ENCODE measurements at regions not wholly inside any gene's neighbourhood (a gene's known extent, or its start where the extent isn't known, plus 50 kb on each side); places are given as distances from the start of the nearest gene placed in this dataset.

- Histone ChIP-seq H3K79me2 (ENCODE audit: control insufficient read depth, insufficient read depth, low read length) (no peaks in the 10 kb centered on the region), H3K27ac (ENCODE audit: insufficient read depth, low read length) (no peak overlapping the region), H3K9ac (ENCODE audit: insufficient read depth, low read length) (no peak overlapping the region), H3K4me3 (replicated peaks in 1 of 4; ENCODE audit: control extremely low read depth in 1 of 4, insufficient read depth in 1 of 4, low read depth in 3 of 4, low read length in 4 of 4) (no peak overlapping the region), H3K4me1 (ENCODE audit: control insufficient read depth, extremely low read depth, insufficient read depth, low read length) (no peaks in the 10 kb centered on the region), H3K27me3 (ENCODE audit: control insufficient read depth, insufficient read depth, low read length) (no peaks in the 10 kb centered on the region), H3K9me3 (ENCODE audit: control insufficient read depth, insufficient read depth, low read depth, low read length) (no peaks in the 10 kb centered on the region), H3K36me3 (ENCODE audit: control insufficient read depth, insufficient read depth, low read length) (no peaks in the 10 kb centered on the region), H2AFZ (ENCODE audit: low read length) (no peak overlapping the region), H3K4me2 (ENCODE audit: extremely low read depth, insufficient read depth, low read length) (no peak overlapping the region), H4K20me1 (ENCODE audit: control insufficient read depth, extremely low read depth, insufficient read depth, low read length) (no peaks in the 10 kb centered on the region)
- TF ChIP-seq CTCF (conservative IDR thresholded peaks at IDR 0.05 in 1 of 2, IDR thresholded peaks at IDR 0.05 in 1 of 2; ENCODE audit: low read depth in 1 of 2, low read length in 2 of 2) (no peak), EZH2 (IDR thresholded peaks at IDR 0.05; ENCODE audit: low read length, missing control alignments) (no peak)
- no peak for DNase-seq (ENCODE audit: low read depth in 2 of 2)
Measured at GRCh38 chr1:37338658-37339057, 135.7 kb upstream of the ZC3H12A start.

GRCh38 chr1:37342736-37343135 is 131.6 kb upstream of the ZC3H12A start:
- Histone ChIP-seq H3K36me3 (ENCODE audit: control insufficient read depth, insufficient read depth, low read length) (no peaks in the 10 kb centered on the region), H4K20me1 (ENCODE audit: control insufficient read depth, extremely low read depth, insufficient read depth, low read length) (no peaks in the 10 kb centered on the region), H3K27me3 (ENCODE audit: control insufficient read depth, insufficient read depth, low read length) (no peaks in the 10 kb centered on the region), H2AFZ (ENCODE audit: low read length) (no peak overlapping the region), H3K9me3 (ENCODE audit: control insufficient read depth, insufficient read depth, low read depth, low read length) (no peaks in the 10 kb centered on the region), H3K9ac (ENCODE audit: insufficient read depth, low read length) (no peak overlapping the region), H3K4me1 (ENCODE audit: control insufficient read depth, extremely low read depth, insufficient read depth, low read length) (no peaks in the 10 kb centered on the region), H3K4me3 (replicated peaks in 1 of 4; ENCODE audit: control extremely low read depth in 1 of 4, insufficient read depth in 1 of 4, low read depth in 3 of 4, low read length in 4 of 4) (no peak overlapping the region), H3K4me2 (ENCODE audit: extremely low read depth, insufficient read depth, low read length) (no peak overlapping the region), H3K79me2 (ENCODE audit: control insufficient read depth, insufficient read depth, low read length) (no peaks in the 10 kb centered on the region), H3K27ac (ENCODE audit: insufficient read depth, low read length) (no peak overlapping the region)
- TF ChIP-seq CTCF (conservative IDR thresholded peaks at IDR 0.05 in 1 of 2, IDR thresholded peaks at IDR 0.05 in 1 of 2; ENCODE audit: low read depth in 1 of 2, low read length in 2 of 2) (no peak), EZH2 (IDR thresholded peaks at IDR 0.05; ENCODE audit: low read length, missing control alignments) (no peak)
- no peak for DNase-seq (ENCODE audit: low read depth in 2 of 2)

DNA sequence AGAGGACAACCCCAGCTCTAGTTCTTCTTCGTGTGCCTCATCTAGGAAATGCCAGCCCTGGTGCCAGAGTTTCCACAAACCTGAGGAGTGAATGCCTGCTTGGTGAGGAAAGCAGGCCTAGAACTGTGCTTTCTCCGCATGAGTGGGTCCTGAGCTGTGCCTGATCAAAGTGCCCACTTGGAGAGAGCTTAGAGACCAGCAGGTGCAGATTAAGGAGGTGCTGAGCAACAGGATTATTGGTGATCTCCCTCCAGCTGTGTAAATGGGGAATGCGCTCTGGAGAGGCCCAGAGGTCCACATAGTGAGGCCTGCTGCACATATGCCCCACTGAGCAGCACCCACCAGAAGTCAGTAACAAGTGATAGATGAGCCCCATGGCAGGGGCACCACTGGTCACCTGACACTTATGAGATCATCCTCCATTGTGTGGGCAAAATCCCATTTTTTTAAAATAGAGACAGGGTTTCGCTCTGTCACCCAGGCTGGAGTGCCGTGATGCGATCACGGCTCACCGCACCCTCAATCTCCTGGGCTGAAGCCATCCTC is 127.2 kb upstream of the ZC3H12A start:
- Histone ChIP-seq H3K27ac (ENCODE audit: insufficient read depth, low read length) (no peak overlapping the region), H3K79me2 (ENCODE audit: control insufficient read depth, insufficient read depth, low read length) (no peaks in the 10 kb centered on the region), H2AFZ (ENCODE audit: low read length) (no peak overlapping the region), H3K9me3 (ENCODE audit: control insufficient read depth, insufficient read depth, low read depth, low read length) (no peaks in the 10 kb centered on the region), H4K20me1 (ENCODE audit: control insufficient read depth, extremely low read depth, insufficient read depth, low read length) (no peaks in the 10 kb centered on the region), H3K4me3 (replicated peaks in 1 of 4; ENCODE audit: control extremely low read depth in 1 of 4, insufficient read depth in 1 of 4, low read depth in 3 of 4, low read length in 4 of 4) (no peak overlapping the region), H3K4me2 (ENCODE audit: extremely low read depth, insufficient read depth, low read length) (no peak overlapping the region), H3K4me1 (ENCODE audit: control insufficient read depth, extremely low read depth, insufficient read depth, low read length) (no peaks in the 10 kb centered on the region), H3K36me3 (ENCODE audit: control insufficient read depth, insufficient read depth, low read length) (no peaks in the 10 kb centered on the region), H3K27me3 (ENCODE audit: control insufficient read depth, insufficient read depth, low read length) (no peaks in the 10 kb centered on the region), H3K9ac (ENCODE audit: insufficient read depth, low read length) (no peak overlapping the region)
- no peak for DNase-seq (ENCODE audit: low read depth in 2 of 2)
- no peak for TF ChIP-seq EZH2 (IDR thresholded peaks at IDR 0.05; ENCODE audit: low read length, missing control alignments)
- TF ChIP-seq CTCF (conservative IDR thresholded peaks at IDR 0.05 in 1 of 2, IDR thresholded peaks at IDR 0.05 in 1 of 2; ENCODE audit: low read depth in 1 of 2, low read length in 2 of 2): no peak

Data from fibroblast of lung (primary cell).